Tibial nerve (tissue), 3 donors: ENCODE measurements at regions not wholly inside any gene's neighbourhood (a gene's known extent, or its start where the extent isn't known, plus 50 kb on each side); places are given as distances from the start of the nearest gene placed in this dataset.
"Not testable (repeated sequence)": the region's sequence is repeated elsewhere in the genome, so short reads cannot be mapped to it uniquely, and the experiment has no call there.

Experiments
- CTCF ChIP-seq, 5 experiments: fragments of 200-600 bp in 3 of 5; fragments of 450-650 bp in 2 of 5; sonication (generic) in 3 of 5; IDR thresholded peaks; one replicate each; pipeline ENCODE4 v1.5.1; 2016 to 2019; ENCODE audit warnings: antibody characterized with exemption in 5 of 5, mild to moderate bottlenecking in 3 of 5, moderate library complexity in 2 of 5
- POLR2A ChIP-seq, 2 donors: fragments of 450-650 bp; IDR thresholded peaks; one replicate each; pipeline ENCODE4 v1.6.1; 2017; ENCODE audit warnings: antibody characterized with exemption in 2 of 2, mild to moderate bottlenecking in 2 of 2, moderate library complexity in 2 of 2

- not testable (repeated sequence) for TF ChIP-seq CTCF, POLR2A (IDR thresholded peaks at IDR 0.05)
Observed at GRCh38 chr5:10016559-10016958, 233.1 kb downstream of the ATPSCKMT start.
